ENCODE measurements at regions not wholly inside any gene's neighbourhood (a gene's known extent, or its start where the extent isn't known, plus 50 kb on each side); places are given as distances from the start of the nearest gene placed in this dataset.

DNA sequence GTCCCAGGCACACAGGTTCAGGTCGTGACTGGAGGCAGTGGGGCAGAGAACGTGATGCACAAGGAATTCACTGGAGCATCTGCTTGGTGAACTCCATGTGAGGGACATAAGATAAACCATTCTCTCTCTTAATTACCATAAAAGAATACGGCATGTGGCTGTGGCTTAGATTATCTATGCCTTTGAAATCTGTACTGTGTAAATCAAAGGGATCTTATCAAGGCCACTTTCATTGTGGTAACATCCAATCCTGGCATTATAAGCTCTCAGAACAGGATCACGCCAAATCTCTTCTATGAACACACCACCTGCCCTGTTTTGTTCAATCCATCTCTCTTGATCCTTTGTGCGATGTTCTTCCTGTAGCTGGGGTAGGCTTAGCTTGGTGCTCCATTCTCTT lies 192.3 kb downstream of the SPATA18 start:
- in situ Hi-C loops (cut with MboI), result loop anchor here (25.0 kb wide), 2 partner anchors 294 to 744 kb away; no protein-coding TSS in a partner anchor
- H3K4me2 ChIP-seq (ENCODE audit: unreplicated experiment), result no peak overlapping the region
- peaks cover 10% of the 10 kb centered on the region; the same call in 1 of the 2 replicates for H3K27me3 ChIP-seq (replicated peaks; ENCODE audit: insufficient read depth)
- no peaks in the 10 kb centered on the region for H3K9me3 ChIP-seq (ENCODE audit: low read depth)
- H2AFZ ChIP-seq, result no peak overlapping the region
- no peaks in the 10 kb centered on the region for H3K36me3 ChIP-seq (ENCODE audit: low read depth)
- H3K27ac ChIP-seq, result no peak overlapping the region
- no peak overlapping the region for H3K9ac ChIP-seq
- TF ChIP-seq EZH2phosphoT487 (IDR thresholded peaks at IDR 0.05; ENCODE audit: insufficient read depth, low read depth) (no peak), EZH2 (IDR thresholded peaks at IDR 0.05; ENCODE audit: insufficient read depth, poor library complexity, severe bottlenecking) (no peak)
- no peaks in the 10 kb centered on the region for H3K9me2 ChIP-seq (ENCODE audit: insufficient read depth)
- H3F3A ChIP-seq (ENCODE audit: insufficient read depth), result no peaks in the 10 kb centered on the region
- H3K79me2 ChIP-seq (ENCODE audit: insufficient read depth), result no peaks in the 10 kb centered on the region
- H4K20me1 ChIP-seq (ENCODE audit: insufficient read depth), result no peaks in the 10 kb centered on the region
- WGBS, 2 experiments (ENCODE audit: low coverage in 1 of 2, low lambda C conversion rate in 2 of 2, missing lambda C conversion rate in 2 of 2), result 68% methylated on average over 5 of the region's 5 CpGs
- no peak for DNase-seq
- no peak overlapping the region for H3K4me3 ChIP-seq
- H3K4me1 ChIP-seq (ENCODE audit: insufficient read depth), result no peaks in the 10 kb centered on the region

DNA sequence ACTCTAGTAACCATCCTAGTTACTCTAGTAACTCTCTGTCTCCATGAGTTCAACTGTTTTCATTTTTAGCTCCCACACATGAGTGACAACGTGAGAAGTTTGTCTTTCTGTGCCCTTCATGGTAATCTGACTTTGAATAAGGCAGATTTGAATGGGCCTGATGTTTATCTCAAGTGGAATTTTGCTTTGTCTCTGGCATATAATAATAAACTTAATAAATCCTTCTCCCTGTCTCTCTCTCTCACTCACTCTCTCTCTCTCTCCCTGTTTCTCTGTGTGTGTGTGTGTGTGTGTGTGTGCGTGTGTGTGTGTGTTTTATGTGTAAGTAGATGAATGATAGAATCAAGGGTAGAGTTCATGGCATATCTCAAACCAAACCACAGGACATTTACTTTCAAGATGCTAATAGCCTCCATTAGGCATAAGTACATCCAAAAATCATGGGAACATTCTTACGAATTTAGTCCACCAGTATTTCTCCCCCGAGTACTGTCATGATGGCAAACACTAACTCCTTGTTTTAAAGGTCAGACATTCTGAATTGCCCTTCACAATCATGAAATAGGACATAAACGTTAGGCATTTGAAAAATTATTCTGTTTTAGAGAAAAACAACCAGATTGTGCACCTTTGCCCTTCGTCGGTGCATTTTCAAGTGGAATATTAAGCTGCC lies 193.1 kb downstream of the SPATA18 start:
- Histone ChIP-seq H3K9me2 (ENCODE audit: insufficient read depth) (no peaks in the 10 kb centered on the region), H3K9ac (no peak overlapping the region), H3K4me3 (no peak overlapping the region), H3K27ac (no peak overlapping the region), H3K79me2 (ENCODE audit: insufficient read depth) (no peaks in the 10 kb centered on the region), H3K27me3 (replicated peaks; ENCODE audit: insufficient read depth) (peaks cover 10% of the 10 kb centered on the region; the same call in 1 of the 2 replicates), H3K36me3 (ENCODE audit: low read depth) (no peaks in the 10 kb centered on the region), H3F3A (ENCODE audit: insufficient read depth) (no peaks in the 10 kb centered on the region), H3K4me1 (ENCODE audit: insufficient read depth) (no peaks in the 10 kb centered on the region), H4K20me1 (ENCODE audit: insufficient read depth) (no peaks in the 10 kb centered on the region), H3K4me2 (ENCODE audit: unreplicated experiment) (no peak overlapping the region), H2AFZ (no peak overlapping the region), H3K9me3 (ENCODE audit: low read depth) (no peaks in the 10 kb centered on the region)
- 62 to 67% methylated on average over 7 of the region's 7 CpGs for WGBS, 2 experiments (ENCODE audit: low coverage in 1 of 2, low lambda C conversion rate in 2 of 2, missing lambda C conversion rate in 2 of 2)
- no peak for DNase-seq
- TF ChIP-seq EZH2 (IDR thresholded peaks at IDR 0.05; ENCODE audit: insufficient read depth, poor library complexity, severe bottlenecking) (no peak), EZH2phosphoT487 (IDR thresholded peaks at IDR 0.05; ENCODE audit: insufficient read depth, low read depth) (no peak)
- in situ Hi-C loops (cut with MboI), result loop anchor here (25.0 kb wide), 2 partner anchors 293 to 743 kb away; no protein-coding TSS in a partner anchor

DNA sequence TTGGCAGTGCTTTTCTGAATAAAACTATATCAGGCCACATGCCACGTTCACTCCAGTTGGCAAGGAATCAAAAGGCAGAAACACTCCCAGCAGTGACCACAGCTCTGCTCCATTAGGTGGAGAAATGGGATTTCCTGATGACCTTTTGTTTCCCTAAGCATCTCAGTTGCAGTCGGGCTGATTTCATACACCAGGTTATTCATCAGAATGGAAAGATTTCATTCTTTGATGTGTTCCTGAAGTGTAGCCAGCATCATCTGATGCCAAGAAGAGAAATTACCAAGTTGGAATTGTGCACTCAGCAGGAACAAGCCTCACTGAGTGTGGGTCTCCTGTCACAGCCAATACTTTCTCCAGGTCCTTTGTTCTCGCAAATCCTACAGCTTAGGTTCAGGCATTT lies 193.7 kb downstream of the SPATA18 start:
- no peaks in the 10 kb centered on the region for H3K79me2 ChIP-seq (ENCODE audit: insufficient read depth)
- in situ Hi-C loops (cut with MboI), result loop anchor here (25.0 kb wide), 2 partner anchors 292 to 742 kb away; no protein-coding TSS in a partner anchor
- H3K27me3 ChIP-seq (replicated peaks; ENCODE audit: insufficient read depth), result peaks cover 10% of the 10 kb centered on the region; the same call in 1 of the 2 replicates
- TF ChIP-seq EZH2phosphoT487 (IDR thresholded peaks at IDR 0.05; ENCODE audit: insufficient read depth, low read depth) (no peak), EZH2 (IDR thresholded peaks at IDR 0.05; ENCODE audit: insufficient read depth, poor library complexity, severe bottlenecking) (no peak)
- H3K4me3 ChIP-seq, result no peak overlapping the region
- no peak for DNase-seq
- H3F3A ChIP-seq (ENCODE audit: insufficient read depth), result no peaks in the 10 kb centered on the region
- no peaks in the 10 kb centered on the region for H4K20me1 ChIP-seq (ENCODE audit: insufficient read depth)
- no peak overlapping the region for H3K9ac ChIP-seq
- no peaks in the 10 kb centered on the region for H3K4me1 ChIP-seq (ENCODE audit: insufficient read depth)
- WGBS, 2 experiments (ENCODE audit: low coverage in 1 of 2, low lambda C conversion rate in 2 of 2, missing lambda C conversion rate in 2 of 2), result 18 to 23% methylated on average over 3 of the region's 3 CpGs
- H3K36me3 ChIP-seq (ENCODE audit: low read depth), result no peaks in the 10 kb centered on the region
- no peak overlapping the region for H2AFZ ChIP-seq
- no peaks in the 10 kb centered on the region for H3K9me2 ChIP-seq (ENCODE audit: insufficient read depth)
- H3K27ac ChIP-seq, result no peak overlapping the region
- H3K9me3 ChIP-seq (ENCODE audit: low read depth), result no peaks in the 10 kb centered on the region
- no peak overlapping the region for H3K4me2 ChIP-seq (ENCODE audit: unreplicated experiment)

DNA sequence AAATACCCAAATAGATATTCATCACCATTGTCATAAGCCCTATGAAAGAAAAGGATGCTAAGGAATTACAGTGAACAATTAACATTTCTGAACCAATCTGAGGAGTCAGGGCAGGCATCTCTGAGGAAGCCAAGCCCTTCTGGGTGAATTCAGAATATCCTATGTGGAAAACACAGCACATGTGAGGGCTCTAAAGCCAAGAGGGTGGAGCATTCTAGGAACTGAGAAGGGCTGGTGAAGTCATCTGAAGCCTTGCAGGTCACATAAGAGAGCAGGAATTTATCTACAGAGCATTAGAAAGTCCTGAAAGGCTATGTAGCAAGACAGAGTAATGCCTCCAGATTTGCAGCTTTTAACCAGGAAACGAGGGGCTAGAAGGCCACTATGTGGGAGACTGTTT lies 195.7 kb downstream of the SPATA18 start:
- no peaks in the 10 kb centered on the region for H3K9me2 ChIP-seq (ENCODE audit: insufficient read depth)
- H3K9me3 ChIP-seq (ENCODE audit: low read depth), result no peaks in the 10 kb centered on the region
- DNase-seq, result no peak
- H3K36me3 ChIP-seq (ENCODE audit: low read depth), result no peaks in the 10 kb centered on the region
- H2AFZ ChIP-seq, result no peak overlapping the region
- no peak overlapping the region for H3K27ac ChIP-seq
- in situ Hi-C loops (cut with MboI), result loop anchor here (25.0 kb wide), 2 partner anchors 290 to 740 kb away; no protein-coding TSS in a partner anchor
- H3F3A ChIP-seq (ENCODE audit: insufficient read depth), result no peaks in the 10 kb centered on the region
- H3K4me3 ChIP-seq, result no peak overlapping the region
- H3K9ac ChIP-seq, result no peak overlapping the region
- H3K4me1 ChIP-seq (ENCODE audit: insufficient read depth), result no peaks in the 10 kb centered on the region
- no peaks in the 10 kb centered on the region for H3K79me2 ChIP-seq (ENCODE audit: insufficient read depth)
- no peaks in the 10 kb centered on the region for H4K20me1 ChIP-seq (ENCODE audit: insufficient read depth)
- no peak for TF ChIP-seq EZH2phosphoT487 (IDR thresholded peaks at IDR 0.05; ENCODE audit: insufficient read depth, low read depth)
- TF ChIP-seq EZH2 (IDR thresholded peaks at IDR 0.05; ENCODE audit: insufficient read depth, poor library complexity, severe bottlenecking), result no peak
- H3K4me2 ChIP-seq (ENCODE audit: unreplicated experiment), result no peak overlapping the region
- H3K27me3 ChIP-seq (replicated peaks; ENCODE audit: insufficient read depth), result peaks cover 10% of the 10 kb centered on the region; the same call in 1 of the 2 replicates
- WGBS, 2 experiments (ENCODE audit: low coverage in 1 of 2, low lambda C conversion rate in 2 of 2, missing lambda C conversion rate in 2 of 2), result 11 to 31% methylated on average over 1 of the region's 1 CpG

All from GM23248 (cell line).